ENCODE measurements at regions not wholly inside any gene's neighbourhood (a gene's known extent, or its start where the extent isn't known, plus 50 kb on each side); places are given as distances from the start of the nearest gene placed in this dataset.
"Not testable (repeated sequence)": the region's sequence is repeated elsewhere in the genome, so short reads cannot be mapped to it uniquely, and the experiment has no call there.

DNA sequence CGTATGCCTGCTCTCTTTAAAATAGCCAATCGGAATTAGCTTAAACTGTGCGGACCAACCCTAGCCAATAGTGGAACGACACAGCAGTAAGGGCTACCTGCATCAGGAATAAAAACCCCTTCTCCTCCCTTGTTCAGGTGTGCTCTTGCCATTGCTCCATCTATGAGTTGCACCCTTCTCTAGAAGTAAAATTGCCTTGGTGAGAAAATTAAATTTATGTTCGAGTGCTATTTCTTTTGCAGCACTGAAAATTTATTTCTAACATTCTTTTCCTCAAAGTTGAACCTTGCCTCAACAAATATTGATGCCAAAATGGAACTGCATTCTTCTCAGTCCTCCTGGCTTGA is 102.5 kb upstream of the SHB start:
- no peak overlapping the region for H3K4me2 ChIP-seq (ENCODE audit: low read length)
- no peak overlapping the region for H3K9ac ChIP-seq (ENCODE audit: low read length)
- no peaks in the 10 kb centered on the region for H3K79me2 ChIP-seq (ENCODE audit: insufficient read depth, low read length)
- H3K27me3 ChIP-seq (ENCODE audit: insufficient read depth, low read length) = no peaks in the 10 kb centered on the region
- H3K36me3 ChIP-seq (ENCODE audit: insufficient read depth, low read length) = no peaks in the 10 kb centered on the region; the same call in 1 of the 2 replicates
- TF ChIP-seq, protein P1, sequence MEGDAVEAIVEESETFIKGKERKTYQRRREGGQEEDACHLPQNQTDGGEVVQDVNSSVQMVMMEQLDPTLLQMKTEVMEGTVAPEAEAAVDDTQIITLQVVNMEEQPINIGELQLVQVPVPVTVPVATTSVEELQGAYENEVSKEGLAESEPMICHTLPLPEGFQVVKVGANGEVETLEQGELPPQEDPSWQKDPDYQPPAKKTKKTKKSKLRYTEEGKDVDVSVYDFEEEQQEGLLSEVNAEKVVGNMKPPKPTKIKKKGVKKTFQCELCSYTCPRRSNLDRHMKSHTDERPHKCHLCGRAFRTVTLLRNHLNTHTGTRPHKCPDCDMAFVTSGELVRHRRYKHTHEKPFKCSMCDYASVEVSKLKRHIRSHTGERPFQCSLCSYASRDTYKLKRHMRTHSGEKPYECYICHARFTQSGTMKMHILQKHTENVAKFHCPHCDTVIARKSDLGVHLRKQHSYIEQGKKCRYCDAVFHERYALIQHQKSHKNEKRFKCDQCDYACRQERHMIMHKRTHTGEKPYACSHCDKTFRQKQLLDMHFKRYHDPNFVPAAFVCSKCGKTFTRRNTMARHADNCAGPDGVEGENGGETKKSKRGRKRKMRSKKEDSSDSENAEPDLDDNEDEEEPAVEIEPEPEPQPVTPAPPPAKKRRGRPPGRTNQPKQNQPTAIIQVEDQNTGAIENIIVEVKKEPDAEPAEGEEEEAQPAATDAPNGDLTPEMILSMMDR (IDR thresholded peaks at IDR 0.05; ENCODE audit: low read length) = no peak
- TF ChIP-seq EZH2 (IDR thresholded peaks at IDR 0.05; ENCODE audit: borderline replicate concordance, low read length) = no peak
- no peaks in the 10 kb centered on the region for H3F3A ChIP-seq (ENCODE audit: insufficient read depth, low read length)
- H3K4me3 ChIP-seq (ENCODE audit: low read depth, low read length, poor library complexity, severe bottlenecking) = no peak overlapping the region
- H4K20me1 ChIP-seq (ENCODE audit: insufficient read depth, low read length) = no peaks in the 10 kb centered on the region
- no peak overlapping the region for H2AFZ ChIP-seq (ENCODE audit: low read length)
- no peaks in the 10 kb centered on the region for H3K4me1 ChIP-seq (ENCODE audit: insufficient read depth, low read length, severe bottlenecking)
- no peak overlapping the region for H3K27ac ChIP-seq (ENCODE audit: low read depth, low read length, poor library complexity, severe bottlenecking)
- H3K9me3 ChIP-seq (ENCODE audit: low read length) = no peaks in the 10 kb centered on the region; the same call in 1 of the 2 replicates
- H3K9me2 ChIP-seq (ENCODE audit: low read depth, low read length) = no peaks in the 10 kb centered on the region

DNA sequence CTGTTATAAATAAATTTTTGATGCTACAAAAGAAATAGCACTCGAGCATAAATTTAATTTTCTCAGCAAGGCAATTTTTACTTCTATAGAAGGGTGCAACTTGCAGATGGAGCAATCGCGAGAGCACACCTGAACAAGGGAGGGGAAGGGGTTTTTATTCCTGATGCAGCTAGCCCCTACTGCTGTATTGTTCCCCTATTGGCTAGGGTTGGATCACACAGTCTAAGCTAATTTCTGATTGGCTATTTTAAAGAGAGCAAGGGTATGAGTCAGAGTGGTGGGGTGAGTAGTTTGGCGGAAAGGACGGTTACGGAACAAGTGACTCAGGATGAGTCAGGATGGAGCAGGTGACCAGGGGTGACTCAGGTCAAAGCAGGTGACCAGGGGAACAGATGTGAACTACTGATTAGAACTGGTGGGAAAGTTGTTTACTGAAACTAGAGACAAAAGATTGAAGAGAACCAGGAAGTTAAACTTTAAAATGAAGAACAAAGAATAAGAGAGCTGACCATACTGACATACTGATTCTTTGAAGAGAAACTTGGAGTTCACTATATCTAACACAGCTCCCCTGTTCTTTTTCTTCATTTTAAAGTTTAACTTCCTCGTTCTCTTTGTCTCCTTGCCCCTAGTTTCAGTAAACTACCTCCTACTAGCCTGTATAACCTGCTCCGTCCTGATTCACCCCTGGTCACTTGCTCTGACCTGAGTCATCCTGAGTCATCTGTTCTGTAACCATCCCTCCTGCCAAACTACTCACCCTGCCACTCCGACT is 101.9 kb upstream of the SHB start:
- H3K4me3 ChIP-seq (ENCODE audit: low read depth, low read length, poor library complexity, severe bottlenecking); H4K20me1 ChIP-seq (ENCODE audit: insufficient read depth, low read length); H3K4me2 ChIP-seq (ENCODE audit: low read length); H3K79me2 ChIP-seq (ENCODE audit: insufficient read depth, low read length); H3K36me3 ChIP-seq (ENCODE audit: insufficient read depth, low read length); H3K9ac ChIP-seq (ENCODE audit: low read length); H3K9me2 ChIP-seq (ENCODE audit: low read depth, low read length); H2AFZ ChIP-seq (ENCODE audit: low read length); H3F3A ChIP-seq (ENCODE audit: insufficient read depth, low read length); H3K4me1 ChIP-seq (ENCODE audit: insufficient read depth, low read length, severe bottlenecking); H3K9me3 ChIP-seq (ENCODE audit: low read length); H3K27ac ChIP-seq (ENCODE audit: low read depth, low read length, poor library complexity, severe bottlenecking); H3K27me3 ChIP-seq (ENCODE audit: insufficient read depth, low read length): not testable (repeated sequence)

DNA sequence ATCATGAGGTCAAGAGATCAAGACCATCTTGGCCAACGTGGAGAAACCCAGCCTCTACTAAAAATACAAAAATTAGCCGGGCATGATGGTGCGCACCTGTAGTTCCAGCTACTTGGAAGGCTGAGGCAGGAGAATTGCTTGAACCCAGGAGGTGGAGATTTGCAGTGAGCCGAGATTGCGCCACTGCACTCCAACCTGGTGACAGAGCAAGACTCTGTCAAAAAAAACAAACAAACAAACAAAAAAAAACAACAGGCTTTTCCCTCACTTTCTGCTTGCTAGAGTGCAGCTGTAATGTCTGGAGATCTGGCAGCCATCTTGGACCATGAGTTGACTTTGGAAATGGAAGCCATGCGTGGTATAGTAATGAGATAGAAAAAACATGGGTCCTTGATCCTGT is 101.1 kb upstream of the SHB start:
- H2AFZ ChIP-seq (ENCODE audit: low read length); H3K9ac ChIP-seq (ENCODE audit: low read length); H3K27me3 ChIP-seq (ENCODE audit: insufficient read depth, low read length); H3K27ac ChIP-seq (ENCODE audit: low read depth, low read length, poor library complexity, severe bottlenecking); H3F3A ChIP-seq (ENCODE audit: insufficient read depth, low read length); H4K20me1 ChIP-seq (ENCODE audit: insufficient read depth, low read length); H3K79me2 ChIP-seq (ENCODE audit: insufficient read depth, low read length); H3K4me2 ChIP-seq (ENCODE audit: low read length); H3K36me3 ChIP-seq (ENCODE audit: insufficient read depth, low read length); H3K4me1 ChIP-seq (ENCODE audit: insufficient read depth, low read length, severe bottlenecking); H3K9me2 ChIP-seq (ENCODE audit: low read depth, low read length); H3K9me3 ChIP-seq (ENCODE audit: low read length); H3K4me3 ChIP-seq (ENCODE audit: low read depth, low read length, poor library complexity, severe bottlenecking): not testable (repeated sequence)

DNA sequence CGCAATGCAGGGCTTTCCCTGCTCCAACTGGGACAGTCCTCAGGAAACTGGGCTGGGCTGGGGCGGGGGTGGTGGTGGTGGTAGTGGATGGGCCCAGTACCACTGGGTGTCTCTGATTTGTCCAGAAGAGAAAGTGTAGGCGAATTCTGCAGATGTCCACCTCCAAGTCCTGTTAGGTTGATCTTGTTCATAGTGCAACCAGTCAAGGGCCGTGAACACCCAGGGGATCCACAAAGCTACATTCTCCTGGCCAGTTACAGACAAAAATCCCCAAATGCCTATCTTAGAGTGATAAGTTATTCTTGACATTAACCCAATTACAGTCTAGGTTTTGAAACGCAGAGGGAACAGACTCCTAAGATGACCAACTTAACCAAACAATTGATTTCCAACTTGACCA is 97.5 kb upstream of the SHB start:
- H4K20me1 ChIP-seq (ENCODE audit: insufficient read depth, low read length) = no peaks in the 10 kb centered on the region
- no peaks in the 10 kb centered on the region; the same call in 1 of the 2 replicates for H3K36me3 ChIP-seq (ENCODE audit: insufficient read depth, low read length)
- no peaks in the 10 kb centered on the region for H3K4me1 ChIP-seq (ENCODE audit: insufficient read depth, low read length, severe bottlenecking)
- no peak overlapping the region for H3K4me3 ChIP-seq (ENCODE audit: low read depth, low read length, poor library complexity, severe bottlenecking)
- H3F3A ChIP-seq (ENCODE audit: insufficient read depth, low read length) = no peaks in the 10 kb centered on the region
- H3K27ac ChIP-seq (ENCODE audit: low read depth, low read length, poor library complexity, severe bottlenecking) = no peak overlapping the region
- no peaks in the 10 kb centered on the region for H3K9me2 ChIP-seq (ENCODE audit: low read depth, low read length)
- no peak overlapping the region for H2AFZ ChIP-seq (ENCODE audit: low read length)
- TF ChIP-seq, protein P1 (IDR thresholded peaks at IDR 0.05; ENCODE audit: low read length) = no peak
- TF ChIP-seq EZH2 (IDR thresholded peaks at IDR 0.05; ENCODE audit: borderline replicate concordance, low read length) = no peak
- H3K9me3 ChIP-seq (ENCODE audit: low read length) = no peaks in the 10 kb centered on the region; the same call in 1 of the 2 replicates
- no peak overlapping the region for H3K9ac ChIP-seq (ENCODE audit: low read length)
- no peaks in the 10 kb centered on the region for H3K79me2 ChIP-seq (ENCODE audit: insufficient read depth, low read length)
- H3K4me2 ChIP-seq (ENCODE audit: low read length) = no peak overlapping the region
- H3K27me3 ChIP-seq (ENCODE audit: insufficient read depth, low read length) = no peaks in the 10 kb centered on the region

All from OCI-LY1 (cell line).